Tibial artery (tissue), 4 donors: ENCODE measurements at regions not wholly inside any gene's neighbourhood (a gene's known extent, or its start where the extent isn't known, plus 50 kb on each side); places are given as distances from the start of the nearest gene placed in this dataset.

ENCODE experiments used
- DNase-seq, 2 donors: peaks; one replicate each; pipeline ENCODE4 v3.0.0-alpha.2; 2019
- H3K27ac ChIP-seq, 2 donors: fragments of 200-600 bp; sonication (generic) in 1 of 2; 1 replicate in 1 of 2; 2 replicates in 1 of 2; pipeline ENCODE4 v1.5.1; 2018 to 2019; ENCODE audit warnings: mild to moderate bottlenecking in 1 of 2
- H3K27me3 ChIP-seq, 2 donors: fragments of 200-600 bp; sonication (generic) in 1 of 2; one replicate each; pipeline versions ENCODE4 v1.5.1 to v1.6.0; 2016 to 2019
- H3K36me3 ChIP-seq, 3 donors: fragments of 200-600 bp; sonication (generic) in 2 of 3; one replicate each; pipeline ENCODE4 v1.5.1; 2016 to 2019; ENCODE audit warnings: mild to moderate bottlenecking in 2 of 3
- H3K4me1 ChIP-seq, 4 donors: fragments of 200-600 bp; sonication (generic) in 2 of 4; 1 replicate in 3 of 4; 2 replicates in 1 of 4; pipeline ENCODE4 v1.5.1; 2016 to 2019
- H3K4me3 ChIP-seq, 2 donors: fragments of 200-600 bp; sonication (generic) in 1 of 2; 1 replicate in 1 of 2; 2 replicates in 1 of 2; pipeline ENCODE4 v1.5.1; 2018 to 2019; ENCODE audit warnings: mild to moderate bottlenecking in 2 of 2
- H3K9me3 ChIP-seq, 3 donors: fragments of 200-600 bp; sonication (generic) in 1 of 3; one replicate each; pipeline ENCODE4 v1.5.1; 2016 to 2019
- CTCF ChIP-seq, 2 experiments: fragments of 200-600 bp in 1 of 2; fragments of 450-650 bp in 1 of 2; IDR thresholded peaks; one replicate each; pipeline ENCODE4 v1.5.1; 2017 to 2019; ENCODE audit warnings: antibody characterized with exemption in 2 of 2, mild to moderate bottlenecking in 1 of 2, moderate library complexity in 1 of 2
- intact Hi-C: fragments of 100-400 bp; cut with DNase I; formaldehyde crosslinking; loops from one replicate; pipeline ENCODE4 v1.15.0; 2023; ENCODE audit warnings: low total_unique reads

GRCh38 chr11:28887681-28888080 lies 779.5 kb downstream of the METTL15 start:
- H3K36me3 ChIP-seq = no peaks in the 10 kb centered on the region
- TF ChIP-seq CTCF (IDR thresholded peaks at IDR 0.05) = no peak
- DNase-seq = no peak
- H3K4me3 ChIP-seq = no peak overlapping the region
- H3K4me1 ChIP-seq = no peaks in the 10 kb centered on the region
- no peaks in the 10 kb centered on the region for H3K27me3 ChIP-seq
- no peak overlapping the region for H3K27ac ChIP-seq
- intact Hi-C loops = no loop called here
- peaks cover 0 to 4% (median 0%) of the 10 kb centered on the region in 3 donors for H3K9me3 ChIP-seq

- Histone ChIP-seq H3K36me3 (no peaks in the 10 kb centered on the region), H3K4me1 (no peaks in the 10 kb centered on the region), H3K4me3 (no peak overlapping the region), H3K27me3 (no peaks in the 10 kb centered on the region), H3K27ac (no peak overlapping the region), H3K9me3 (no peaks in the 10 kb centered on the region)
- DNase-seq = no peak
- no peak for TF ChIP-seq CTCF (IDR thresholded peaks at IDR 0.05)
- intact Hi-C loops = no loop called here
Observed at GRCh38 chr11:28879869-28880268, 771.7 kb downstream of the METTL15 start.

GRCh38 chr11:28878025-28878424 lies 769.8 kb downstream of the METTL15 start:
- H3K36me3 ChIP-seq = no peaks in the 10 kb centered on the region
- no peak for DNase-seq
- no peaks in the 10 kb centered on the region for H3K9me3 ChIP-seq
- intact Hi-C loops = no loop called here
- no peak for TF ChIP-seq CTCF (IDR thresholded peaks at IDR 0.05)
- H3K27me3 ChIP-seq = no peaks in the 10 kb centered on the region
- no peaks in the 10 kb centered on the region for H3K4me1 ChIP-seq
- no peak overlapping the region for H3K27ac ChIP-seq
- H3K4me3 ChIP-seq = no peak overlapping the region

GRCh38 chr11:28877340-28877739 lies 769.2 kb downstream of the METTL15 start:
- H3K4me3 ChIP-seq = no peak overlapping the region
- no peak for TF ChIP-seq CTCF (IDR thresholded peaks at IDR 0.05)
- no peaks in the 10 kb centered on the region for H3K9me3 ChIP-seq
- no peaks in the 10 kb centered on the region for H3K36me3 ChIP-seq
- H3K27ac ChIP-seq = no peak overlapping the region
- intact Hi-C loops = no loop called here
- no peak for DNase-seq
- H3K4me1 ChIP-seq = no peaks in the 10 kb centered on the region
- no peaks in the 10 kb centered on the region for H3K27me3 ChIP-seq

GRCh38 chr11:28874706-28875105 lies 766.5 kb downstream of the METTL15 start:
- H3K36me3 ChIP-seq = no peaks in the 10 kb centered on the region
- H3K4me1 ChIP-seq = no peaks in the 10 kb centered on the region
- DNase-seq = no peak
- no peak for TF ChIP-seq CTCF (IDR thresholded peaks at IDR 0.05)
- H3K27ac ChIP-seq = no peak overlapping the region
- H3K9me3 ChIP-seq = no peaks in the 10 kb centered on the region
- intact Hi-C loops = no loop called here
- H3K27me3 ChIP-seq = no peaks in the 10 kb centered on the region
- H3K4me3 ChIP-seq = no peak overlapping the region

- DNase-seq = no peak
- intact Hi-C loops = no loop called here
- Histone ChIP-seq H3K4me1 (no peaks in the 10 kb centered on the region), H3K27me3 (no peaks in the 10 kb centered on the region), H3K9me3 (no peaks in the 10 kb centered on the region), H3K36me3 (no peaks in the 10 kb centered on the region), H3K27ac (no peak overlapping the region), H3K4me3 (no peak overlapping the region)
- TF ChIP-seq CTCF (IDR thresholded peaks at IDR 0.05) = no peak
Observed at GRCh38 chr11:28871090-28871489, 762.9 kb downstream of the METTL15 start.
